Neutrophil (primary cell): ENCODE measurements at regions not wholly inside any gene's neighbourhood (a gene's known extent, or its start where the extent isn't known, plus 50 kb on each side); places are given as distances from the start of the nearest gene placed in this dataset.

Experiments used
- H3K27ac ChIP-seq: fragments of 200-600 bp; sonication (generic); 2 replicates; pipeline ENCODE4 v1.5.1; 2016; ENCODE audit warnings: mild to moderate bottlenecking, moderate library complexity
- H3K27me3 ChIP-seq: fragments of 200-600 bp; sonication (generic); 2 replicates; pipeline ENCODE4 v1.6.0; 2016; ENCODE audit warnings: mild to moderate bottlenecking
- H3K36me3 ChIP-seq: fragments of 200-600 bp; sonication (generic); 2 replicates; pipeline ENCODE4 v1.5.1; 2017
- H3K4me1 ChIP-seq, 2 experiments: fragments of 200-600 bp in 1 of 2; sonication (generic) in 1 of 2; 1 replicate in 1 of 2; 2 replicates in 1 of 2; pipeline versions ENCODE4 v1.5.1 to v1.6.1; 2013 to 2016; ENCODE audit warnings: low read depth in 1 of 2, low read length in 1 of 2, mild to moderate bottlenecking in 1 of 2, moderate library complexity in 1 of 2; ENCODE audit not compliant: control insufficient read depth in 1 of 2, insufficient read depth in 1 of 2
- H3K4me3 ChIP-seq, 2 experiments: fragments of 200-600 bp in 1 of 2; sonication (generic) in 1 of 2; 1 replicate in 1 of 2; 2 replicates in 1 of 2; pipeline ENCODE4 v1.5.1; 2013 to 2016; ENCODE audit warnings: low read depth in 1 of 2, low read length in 1 of 2, mild to moderate bottlenecking in 1 of 2, moderate library complexity in 1 of 2
- H3K9me3 ChIP-seq: fragments of 200-600 bp; sonication (generic); 2 replicates; pipeline ENCODE4 v1.5.1; 2016
- TF ChIP-seq, protein P1 (sequence below): fragments of 200-600 bp; sonication (generic); IDR thresholded peaks from 2 replicates; pipeline ENCODE4 v1.5.1; 2016; ENCODE audit warnings: antibody characterized with exemption

- no peaks in the 10 kb centered on the region for H3K27me3 ChIP-seq
- H3K27ac ChIP-seq = no peak overlapping the region
- H3K36me3 ChIP-seq = no peaks in the 10 kb centered on the region
- no peaks in the 10 kb centered on the region for H3K4me1 ChIP-seq
- no peak overlapping the region for H3K4me3 ChIP-seq
- TF ChIP-seq, protein P1, sequence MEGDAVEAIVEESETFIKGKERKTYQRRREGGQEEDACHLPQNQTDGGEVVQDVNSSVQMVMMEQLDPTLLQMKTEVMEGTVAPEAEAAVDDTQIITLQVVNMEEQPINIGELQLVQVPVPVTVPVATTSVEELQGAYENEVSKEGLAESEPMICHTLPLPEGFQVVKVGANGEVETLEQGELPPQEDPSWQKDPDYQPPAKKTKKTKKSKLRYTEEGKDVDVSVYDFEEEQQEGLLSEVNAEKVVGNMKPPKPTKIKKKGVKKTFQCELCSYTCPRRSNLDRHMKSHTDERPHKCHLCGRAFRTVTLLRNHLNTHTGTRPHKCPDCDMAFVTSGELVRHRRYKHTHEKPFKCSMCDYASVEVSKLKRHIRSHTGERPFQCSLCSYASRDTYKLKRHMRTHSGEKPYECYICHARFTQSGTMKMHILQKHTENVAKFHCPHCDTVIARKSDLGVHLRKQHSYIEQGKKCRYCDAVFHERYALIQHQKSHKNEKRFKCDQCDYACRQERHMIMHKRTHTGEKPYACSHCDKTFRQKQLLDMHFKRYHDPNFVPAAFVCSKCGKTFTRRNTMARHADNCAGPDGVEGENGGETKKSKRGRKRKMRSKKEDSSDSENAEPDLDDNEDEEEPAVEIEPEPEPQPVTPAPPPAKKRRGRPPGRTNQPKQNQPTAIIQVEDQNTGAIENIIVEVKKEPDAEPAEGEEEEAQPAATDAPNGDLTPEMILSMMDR = no peak
- H3K9me3 ChIP-seq = no peaks in the 10 kb centered on the region
These were observed 679.3 kb upstream of the CELF2 start for GRCh38 chr10:10338339-10338738.

DNA sequence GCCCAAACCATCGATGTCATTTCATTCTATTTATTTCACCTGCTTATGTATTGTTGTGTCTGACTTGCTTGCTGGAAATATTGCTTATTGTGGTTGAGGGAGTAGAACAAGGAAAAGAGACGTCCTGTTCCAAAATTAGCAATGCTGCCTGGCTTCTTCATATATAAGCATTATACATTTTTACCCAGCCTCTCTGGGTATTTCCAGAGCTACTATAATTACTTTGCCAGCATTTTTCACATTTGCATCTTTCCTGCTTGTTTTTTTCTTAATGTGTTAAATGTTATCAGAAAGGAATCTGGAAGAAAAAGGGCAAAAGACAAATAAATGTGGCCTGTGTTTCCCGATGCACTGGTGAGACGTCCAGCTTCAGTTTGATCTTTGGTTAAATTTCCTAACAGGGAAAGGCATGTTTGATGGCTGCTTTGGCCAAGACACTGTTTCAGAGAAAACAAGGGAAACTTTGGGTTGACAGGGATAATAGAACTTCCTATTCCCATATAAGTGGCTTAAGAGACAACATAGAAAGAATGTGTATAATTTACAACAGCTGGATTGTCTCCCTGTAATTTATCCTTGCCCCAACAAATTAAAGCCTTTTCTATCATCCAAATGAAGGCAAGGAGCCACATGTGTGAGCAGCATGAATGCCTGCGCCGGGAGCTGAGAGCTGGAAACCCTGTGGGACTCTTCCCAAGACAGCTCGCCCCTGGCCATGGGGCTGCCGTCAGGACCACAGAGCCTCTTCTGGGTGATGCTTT lies 671.1 kb upstream of the CELF2 start:
- H3K27me3 ChIP-seq = no peaks in the 10 kb centered on the region
- no peaks in the 10 kb centered on the region for H3K4me1 ChIP-seq
- TF ChIP-seq, protein P1 = no peak
- H3K4me3 ChIP-seq = no peak overlapping the region
- H3K9me3 ChIP-seq = no peaks in the 10 kb centered on the region
- H3K36me3 ChIP-seq = no peaks in the 10 kb centered on the region
- H3K27ac ChIP-seq = no peak overlapping the region

DNA sequence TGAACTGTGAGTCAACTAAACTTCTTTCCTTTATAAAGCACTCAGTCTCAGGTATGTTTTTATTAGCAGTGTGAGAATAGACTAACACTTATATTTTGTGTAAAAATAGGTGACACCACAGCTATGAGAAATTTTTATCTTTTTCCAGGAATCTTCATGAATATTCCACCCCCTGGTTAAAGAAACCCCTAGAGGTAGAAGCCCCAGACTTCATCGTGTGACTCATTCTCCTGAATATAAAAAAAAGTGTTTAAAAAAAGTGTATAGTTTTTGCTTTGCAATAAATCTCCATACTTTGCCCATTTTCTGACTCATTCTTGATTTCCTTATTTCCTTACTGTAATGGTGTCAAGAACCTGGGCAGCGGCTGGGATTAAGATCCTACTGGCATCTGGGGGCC lies 667.6 kb upstream of the CELF2 start:
- H3K9me3 ChIP-seq = no peaks in the 10 kb centered on the region
- no peak overlapping the region for H3K27ac ChIP-seq
- no peaks in the 10 kb centered on the region for H3K4me1 ChIP-seq
- H3K4me3 ChIP-seq = no peak overlapping the region
- H3K36me3 ChIP-seq = no peaks in the 10 kb centered on the region
- no peaks in the 10 kb centered on the region for H3K27me3 ChIP-seq
- TF ChIP-seq, protein P1 = no peak

DNA sequence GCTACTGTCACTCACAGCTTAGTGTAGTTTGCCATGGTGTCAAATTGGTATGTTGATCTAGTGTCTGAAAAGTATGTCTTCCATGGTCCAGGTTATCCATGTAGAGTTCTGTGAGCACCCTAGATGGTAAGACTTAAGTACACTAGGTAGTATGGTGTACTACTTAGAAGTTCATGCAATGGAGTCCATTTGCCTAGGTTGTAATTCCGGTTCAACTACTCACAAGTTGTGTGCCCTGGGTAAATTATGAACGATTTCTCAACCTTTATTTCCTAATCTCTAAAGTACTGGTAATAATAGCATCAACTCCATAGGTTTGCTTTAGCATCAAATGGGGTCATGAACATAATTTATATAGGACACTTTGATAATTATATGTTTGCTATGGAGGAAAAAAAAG lies 666.2 kb upstream of the CELF2 start:
- H3K4me1 ChIP-seq = no peaks in the 10 kb centered on the region
- no peak overlapping the region for H3K27ac ChIP-seq
- no peak overlapping the region for H3K4me3 ChIP-seq
- no peaks in the 10 kb centered on the region for H3K27me3 ChIP-seq
- no peaks in the 10 kb centered on the region for H3K36me3 ChIP-seq
- TF ChIP-seq, protein P1 = no peak
- H3K9me3 ChIP-seq = no peaks in the 10 kb centered on the region

DNA sequence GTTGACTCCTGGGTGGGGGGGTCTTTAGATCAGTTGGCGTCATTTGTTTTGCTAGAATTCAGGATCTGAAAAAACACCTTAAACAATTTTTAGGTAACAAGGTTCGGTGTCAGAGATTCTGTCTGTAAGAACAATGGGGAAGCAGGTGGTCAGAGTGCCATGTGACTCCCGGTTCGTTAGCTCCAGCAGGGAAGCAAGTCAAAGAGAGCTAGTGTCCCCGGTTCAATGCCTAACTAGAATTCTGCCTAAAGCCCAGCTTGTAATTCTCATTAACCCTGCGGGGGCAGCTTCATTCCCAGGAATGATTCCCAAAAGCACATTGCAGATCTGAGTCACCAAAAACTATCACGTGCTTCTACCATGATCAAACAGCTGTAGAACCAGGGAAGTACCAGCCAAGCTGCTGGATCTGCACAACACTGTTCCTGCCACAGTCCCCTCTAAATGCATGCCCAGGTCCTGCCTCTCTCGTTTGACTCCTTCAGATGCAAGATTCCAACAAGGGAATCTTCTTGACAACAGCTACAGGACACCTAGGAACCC lies 664.3 kb upstream of the CELF2 start:
- H3K4me1 ChIP-seq = no peaks in the 10 kb centered on the region
- H3K27ac ChIP-seq = no peak overlapping the region
- no peaks in the 10 kb centered on the region for H3K27me3 ChIP-seq
- no peaks in the 10 kb centered on the region for H3K9me3 ChIP-seq
- no peak overlapping the region for H3K4me3 ChIP-seq
- TF ChIP-seq, protein P1 = no peak
- H3K36me3 ChIP-seq = no peaks in the 10 kb centered on the region
